ENCODE measurements at regions not wholly inside any gene's neighbourhood (a gene's known extent, or its start where the extent isn't known, plus 50 kb on each side); places are given as distances from the start of the nearest gene placed in this dataset.

DNA sequence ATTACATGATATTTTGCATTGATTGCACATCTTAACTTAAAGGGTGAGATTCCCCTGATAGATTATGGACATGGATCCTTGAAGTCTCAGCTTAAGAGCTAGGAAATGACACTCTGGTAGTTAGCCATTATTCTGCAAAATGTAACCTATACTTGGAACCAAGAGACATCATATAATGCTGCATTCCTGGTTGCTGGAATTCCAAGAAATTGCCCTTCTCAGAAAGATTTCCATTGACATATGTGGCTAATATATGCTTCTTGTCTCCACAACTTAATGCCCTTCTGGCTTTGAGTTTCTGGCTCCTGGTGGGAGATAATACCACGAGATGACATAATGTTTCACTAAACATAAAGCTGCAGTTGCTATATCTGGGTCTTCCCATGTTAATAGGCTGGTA lies 204.4 kb upstream of the TRPC4 start:
- H3K4me1 Mint-ChIP-seq = no peaks in the 10 kb centered on the region
- TF ChIP-seq JUNB (IDR thresholded peaks at IDR 0.05; ENCODE audit: unreplicated experiment) (no peak), EZH2 (IDR thresholded peaks at IDR 0.05; ENCODE audit: low read depth, unreplicated experiment) (no peak), EZH2phosphoT487 (IDR thresholded peaks at IDR 0.05; ENCODE audit: unreplicated experiment) (no peak), ZNF114 (CRISPR knock-in tag; IDR thresholded peaks at IDR 0.05) (no peak), POLR2AphosphoS5 (IDR thresholded peaks at IDR 0.05; ENCODE audit: low read depth) (no peak), NANOG (IDR thresholded peaks at IDR 0.05; ENCODE audit: borderline replicate concordance) (no peak), CREB1 (CRISPR knock-in tag; IDR thresholded peaks at IDR 0.05; ENCODE audit: low read depth) (no peak), ZNF331 (CRISPR knock-in tag; IDR thresholded peaks at IDR 0.05; ENCODE audit: low read depth) (no peak), STAT1 (IDR thresholded peaks at IDR 0.05; ENCODE audit: unreplicated experiment) (no peak)
- TF ChIP-seq, protein P1, sequence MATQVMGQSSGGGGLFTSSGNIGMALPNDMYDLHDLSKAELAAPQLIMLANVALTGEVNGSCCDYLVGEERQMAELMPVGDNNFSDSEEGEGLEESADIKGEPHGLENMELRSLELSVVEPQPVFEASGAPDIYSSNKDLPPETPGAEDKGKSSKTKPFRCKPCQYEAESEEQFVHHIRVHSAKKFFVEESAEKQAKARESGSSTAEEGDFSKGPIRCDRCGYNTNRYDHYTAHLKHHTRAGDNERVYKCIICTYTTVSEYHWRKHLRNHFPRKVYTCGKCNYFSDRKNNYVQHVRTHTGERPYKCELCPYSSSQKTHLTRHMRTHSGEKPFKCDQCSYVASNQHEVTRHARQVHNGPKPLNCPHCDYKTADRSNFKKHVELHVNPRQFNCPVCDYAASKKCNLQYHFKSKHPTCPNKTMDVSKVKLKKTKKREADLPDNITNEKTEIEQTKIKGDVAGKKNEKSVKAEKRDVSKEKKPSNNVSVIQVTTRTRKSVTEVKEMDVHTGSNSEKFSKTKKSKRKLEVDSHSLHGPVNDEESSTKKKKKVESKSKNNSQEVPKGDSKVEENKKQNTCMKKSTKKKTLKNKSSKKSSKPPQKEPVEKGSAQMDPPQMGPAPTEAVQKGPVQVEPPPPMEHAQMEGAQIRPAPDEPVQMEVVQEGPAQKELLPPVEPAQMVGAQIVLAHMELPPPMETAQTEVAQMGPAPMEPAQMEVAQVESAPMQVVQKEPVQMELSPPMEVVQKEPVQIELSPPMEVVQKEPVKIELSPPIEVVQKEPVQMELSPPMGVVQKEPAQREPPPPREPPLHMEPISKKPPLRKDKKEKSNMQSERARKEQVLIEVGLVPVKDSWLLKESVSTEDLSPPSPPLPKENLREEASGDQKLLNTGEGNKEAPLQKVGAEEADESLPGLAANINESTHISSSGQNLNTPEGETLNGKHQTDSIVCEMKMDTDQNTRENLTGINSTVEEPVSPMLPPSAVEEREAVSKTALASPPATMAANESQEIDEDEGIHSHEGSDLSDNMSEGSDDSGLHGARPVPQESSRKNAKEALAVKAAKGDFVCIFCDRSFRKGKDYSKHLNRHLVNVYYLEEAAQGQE (IDR thresholded peaks at IDR 0.05; ENCODE audit: unreplicated experiment) = no peak
- TF ChIP-seq, protein P2, sequence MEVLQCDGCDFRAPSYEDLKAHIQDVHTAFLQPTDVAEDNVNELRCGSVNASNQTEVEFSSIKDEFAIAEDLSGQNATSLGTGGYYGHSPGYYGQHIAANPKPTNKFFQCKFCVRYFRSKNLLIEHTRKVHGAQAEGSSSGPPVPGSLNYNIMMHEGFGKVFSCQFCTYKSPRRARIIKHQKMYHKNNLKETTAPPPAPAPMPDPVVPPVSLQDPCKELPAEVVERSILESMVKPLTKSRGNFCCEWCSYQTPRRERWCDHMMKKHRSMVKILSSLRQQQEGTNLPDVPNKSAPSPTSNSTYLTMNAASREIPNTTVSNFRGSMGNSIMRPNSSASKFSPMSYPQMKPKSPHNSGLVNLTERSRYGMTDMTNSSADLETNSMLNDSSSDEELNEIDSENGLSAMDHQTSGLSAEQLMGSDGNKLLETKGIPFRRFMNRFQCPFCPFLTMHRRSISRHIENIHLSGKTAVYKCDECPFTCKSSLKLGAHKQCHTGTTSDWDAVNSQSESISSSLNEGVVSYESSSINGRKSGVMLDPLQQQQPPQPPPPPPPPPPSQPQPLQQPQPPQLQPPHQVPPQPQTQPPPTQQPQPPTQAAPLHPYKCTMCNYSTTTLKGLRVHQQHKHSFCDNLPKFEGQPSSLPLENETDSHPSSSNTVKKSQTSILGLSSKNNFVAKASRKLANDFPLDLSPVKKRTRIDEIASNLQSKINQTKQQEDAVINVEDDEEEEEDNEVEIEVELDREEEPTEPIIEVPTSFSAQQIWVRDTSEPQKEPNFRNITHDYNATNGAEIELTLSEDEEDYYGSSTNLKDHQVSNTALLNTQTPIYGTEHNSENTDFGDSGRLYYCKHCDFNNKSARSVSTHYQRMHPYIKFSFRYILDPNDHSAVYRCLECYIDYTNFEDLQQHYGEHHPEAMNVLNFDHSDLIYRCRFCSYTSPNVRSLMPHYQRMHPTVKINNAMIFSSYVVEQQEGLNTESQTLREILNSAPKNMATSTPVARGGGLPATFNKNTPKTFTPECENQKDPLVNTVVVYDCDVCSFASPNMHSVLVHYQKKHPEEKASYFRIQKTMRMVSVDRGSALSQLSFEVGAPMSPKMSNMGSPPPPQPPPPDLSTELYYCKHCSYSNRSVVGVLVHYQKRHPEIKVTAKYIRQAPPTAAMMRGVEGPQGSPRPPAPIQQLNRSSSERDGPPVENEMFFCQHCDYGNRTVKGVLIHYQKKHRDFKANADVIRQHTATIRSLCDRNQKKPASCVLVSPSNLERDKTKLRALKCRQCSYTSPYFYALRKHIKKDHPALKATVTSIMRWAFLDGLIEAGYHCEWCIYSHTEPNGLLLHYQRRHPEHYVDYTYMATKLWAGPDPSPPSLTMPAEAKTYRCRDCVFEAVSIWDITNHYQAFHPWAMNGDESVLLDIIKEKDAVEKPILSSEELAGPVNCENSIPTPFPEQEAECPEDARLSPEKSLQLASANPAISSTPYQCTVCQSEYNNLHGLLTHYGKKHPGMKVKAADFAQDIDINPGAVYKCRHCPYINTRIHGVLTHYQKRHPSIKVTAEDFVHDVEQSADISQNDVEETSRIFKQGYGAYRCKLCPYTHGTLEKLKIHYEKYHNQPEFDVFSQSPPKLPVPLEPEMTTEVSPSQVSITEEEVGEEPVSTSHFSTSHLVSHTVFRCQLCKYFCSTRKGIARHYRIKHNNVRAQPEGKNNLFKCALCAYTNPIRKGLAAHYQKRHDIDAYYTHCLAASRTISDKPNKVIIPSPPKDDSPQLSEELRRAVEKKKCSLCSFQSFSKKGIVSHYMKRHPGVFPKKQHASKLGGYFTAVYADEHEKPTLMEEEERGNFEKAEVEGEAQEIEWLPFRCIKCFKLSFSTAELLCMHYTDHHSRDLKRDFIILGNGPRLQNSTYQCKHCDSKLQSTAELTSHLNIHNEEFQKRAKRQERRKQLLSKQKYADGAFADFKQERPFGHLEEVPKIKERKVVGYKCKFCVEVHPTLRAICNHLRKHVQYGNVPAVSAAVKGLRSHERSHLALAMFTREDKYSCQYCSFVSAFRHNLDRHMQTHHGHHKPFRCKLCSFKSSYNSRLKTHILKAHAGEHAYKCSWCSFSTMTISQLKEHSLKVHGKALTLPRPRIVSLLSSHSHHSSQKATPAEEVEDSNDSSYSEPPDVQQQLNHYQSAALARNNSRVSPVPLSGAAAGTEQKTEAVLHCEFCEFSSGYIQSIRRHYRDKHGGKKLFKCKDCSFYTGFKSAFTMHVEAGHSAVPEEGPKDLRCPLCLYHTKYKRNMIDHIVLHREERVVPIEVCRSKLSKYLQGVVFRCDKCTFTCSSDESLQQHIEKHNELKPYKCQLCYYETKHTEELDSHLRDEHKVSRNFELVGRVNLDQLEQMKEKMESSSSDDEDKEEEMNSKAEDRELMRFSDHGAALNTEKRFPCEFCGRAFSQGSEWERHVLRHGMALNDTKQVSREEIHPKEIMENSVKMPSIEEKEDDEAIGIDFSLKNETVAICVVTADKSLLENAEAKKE (CRISPR knock-in tag; IDR thresholded peaks at IDR 0.05) = no peak
- TF ChIP-seq, protein P3, sequence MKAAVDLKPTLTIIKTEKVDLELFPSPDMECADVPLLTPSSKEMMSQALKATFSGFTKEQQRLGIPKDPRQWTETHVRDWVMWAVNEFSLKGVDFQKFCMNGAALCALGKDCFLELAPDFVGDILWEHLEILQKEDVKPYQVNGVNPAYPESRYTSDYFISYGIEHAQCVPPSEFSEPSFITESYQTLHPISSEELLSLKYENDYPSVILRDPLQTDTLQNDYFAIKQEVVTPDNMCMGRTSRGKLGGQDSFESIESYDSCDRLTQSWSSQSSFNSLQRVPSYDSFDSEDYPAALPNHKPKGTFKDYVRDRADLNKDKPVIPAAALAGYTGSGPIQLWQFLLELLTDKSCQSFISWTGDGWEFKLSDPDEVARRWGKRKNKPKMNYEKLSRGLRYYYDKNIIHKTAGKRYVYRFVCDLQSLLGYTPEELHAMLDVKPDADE (IDR thresholded peaks at IDR 0.05) = no peak
- TF ChIP-seq, protein P4, sequence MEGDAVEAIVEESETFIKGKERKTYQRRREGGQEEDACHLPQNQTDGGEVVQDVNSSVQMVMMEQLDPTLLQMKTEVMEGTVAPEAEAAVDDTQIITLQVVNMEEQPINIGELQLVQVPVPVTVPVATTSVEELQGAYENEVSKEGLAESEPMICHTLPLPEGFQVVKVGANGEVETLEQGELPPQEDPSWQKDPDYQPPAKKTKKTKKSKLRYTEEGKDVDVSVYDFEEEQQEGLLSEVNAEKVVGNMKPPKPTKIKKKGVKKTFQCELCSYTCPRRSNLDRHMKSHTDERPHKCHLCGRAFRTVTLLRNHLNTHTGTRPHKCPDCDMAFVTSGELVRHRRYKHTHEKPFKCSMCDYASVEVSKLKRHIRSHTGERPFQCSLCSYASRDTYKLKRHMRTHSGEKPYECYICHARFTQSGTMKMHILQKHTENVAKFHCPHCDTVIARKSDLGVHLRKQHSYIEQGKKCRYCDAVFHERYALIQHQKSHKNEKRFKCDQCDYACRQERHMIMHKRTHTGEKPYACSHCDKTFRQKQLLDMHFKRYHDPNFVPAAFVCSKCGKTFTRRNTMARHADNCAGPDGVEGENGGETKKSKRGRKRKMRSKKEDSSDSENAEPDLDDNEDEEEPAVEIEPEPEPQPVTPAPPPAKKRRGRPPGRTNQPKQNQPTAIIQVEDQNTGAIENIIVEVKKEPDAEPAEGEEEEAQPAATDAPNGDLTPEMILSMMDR (conservative IDR thresholded peaks at IDR 0.05; ENCODE audit: low read depth in 2 of 2) = no peak
- Histone ChIP-seq H3K27ac (ENCODE audit: low read depth) (no peak overlapping the region), H3K4me1 (ENCODE audit: insufficient read depth) (no peaks in the 10 kb centered on the region), H3K36me3 (ENCODE audit: insufficient read depth) (no peaks in the 10 kb centered on the region), H3K9me2 (ENCODE audit: insufficient read depth) (no peaks in the 10 kb centered on the region), H3K27me3 (ENCODE audit: insufficient read depth) (no peaks in the 10 kb centered on the region), H3K4me2 (no peak overlapping the region), H2AFZ (no peak overlapping the region), H3K4me3 (no peak overlapping the region), H4K20me1 (replicated peaks; ENCODE audit: insufficient read depth) (no peaks in the 10 kb centered on the region), H3F3A (replicated peaks; ENCODE audit: low read depth) (no peaks in the 10 kb centered on the region), H3K79me2 (replicated peaks; ENCODE audit: insufficient read depth) (no peaks in the 10 kb centered on the region)
- no peak overlapping the region for H3K27ac Mint-ChIP-seq
- DNase-seq (ENCODE audit: low spot score) (no peak), ATAC-seq (no peak)
- no peak overlapping the region for H3K4me3 Mint-ChIP-seq
- no peaks in the 10 kb centered on the region for H3K36me3 Mint-ChIP-seq (ENCODE audit: low read depth)
- peaks cover 7% of the 10 kb centered on the region; the same call in 2 of the 3 replicates for H3K9me3 Mint-ChIP-seq
- H3K27me3 Mint-ChIP-seq (ENCODE audit: insufficient read depth, low read depth, poor library complexity) = no peaks in the 10 kb centered on the region
